ENCODE measurements at regions not wholly inside any gene's neighbourhood (a gene's known extent, or its start where the extent isn't known, plus 50 kb on each side); places are given as distances from the start of the nearest gene placed in this dataset.

DNA sequence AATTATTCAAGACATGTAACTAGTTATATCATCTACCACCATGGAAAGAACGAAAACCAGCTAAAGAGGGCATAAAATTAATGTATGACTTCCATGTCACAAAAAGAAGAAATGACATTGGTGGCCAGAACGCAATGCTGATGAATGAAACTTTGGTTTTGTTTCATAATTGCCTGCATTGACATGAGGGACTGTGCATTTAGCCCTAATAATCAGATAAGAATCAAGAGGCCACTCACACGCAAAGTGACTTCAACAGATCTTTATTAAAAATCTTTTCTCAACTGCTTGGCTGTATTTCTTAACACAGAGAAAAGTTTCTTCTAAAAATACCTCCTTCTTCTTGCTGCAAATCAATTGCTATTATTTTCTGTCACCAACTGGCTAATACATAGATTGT is 184.7 kb upstream of the RUNX1 start:
- DNase-seq: no peak

DNA sequence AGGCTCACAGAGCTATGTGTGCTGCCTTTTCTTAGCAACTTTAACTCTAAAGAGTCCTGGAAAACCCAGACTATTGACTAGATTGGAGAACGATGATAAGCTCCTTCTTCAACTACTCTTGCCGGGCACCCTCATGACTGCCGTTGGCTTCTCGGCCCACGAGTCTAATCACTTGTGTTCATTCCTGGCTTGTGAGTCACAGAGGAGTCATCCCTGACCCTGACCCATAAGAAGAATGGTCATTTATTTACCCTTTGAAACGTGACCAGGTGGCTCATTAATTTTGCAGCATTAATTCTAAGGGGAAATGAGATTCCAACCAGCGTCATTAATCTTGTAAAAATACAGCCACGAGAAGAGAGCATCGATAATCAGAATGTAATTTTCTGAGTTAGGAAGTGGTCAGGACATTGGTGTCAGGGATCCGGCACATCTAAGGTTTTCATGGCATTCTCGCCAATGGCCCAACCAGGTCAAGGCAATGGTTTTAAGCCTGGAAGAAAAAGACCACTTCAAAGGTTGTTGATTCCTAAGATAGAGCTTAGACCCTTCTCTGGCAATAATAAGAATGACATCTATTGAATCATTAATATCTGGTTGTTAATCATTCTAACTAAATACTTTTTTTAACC is 183.6 kb upstream of the RUNX1 start:
- no peak for DNase-seq

DNA sequence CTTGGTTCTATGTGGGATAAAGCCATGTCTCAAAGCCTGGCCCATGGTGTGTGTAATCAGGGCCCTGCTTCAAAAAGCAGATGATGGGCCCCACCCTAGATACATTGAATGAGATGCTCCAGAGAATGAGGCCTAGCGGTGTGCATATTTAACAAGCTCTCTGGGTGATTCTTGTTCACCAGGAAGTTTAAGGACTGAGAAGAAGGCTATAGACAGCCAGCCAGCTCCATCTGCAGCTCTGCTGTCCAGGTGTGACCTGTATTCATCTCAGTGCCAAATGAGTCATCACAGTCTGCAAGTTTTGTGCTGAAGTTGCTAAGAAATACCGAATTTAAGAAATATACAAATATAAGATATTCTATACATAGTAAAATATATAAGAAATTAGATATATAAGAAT is 182.0 kb upstream of the RUNX1 start:
- DNase-seq: no peak

DNA sequence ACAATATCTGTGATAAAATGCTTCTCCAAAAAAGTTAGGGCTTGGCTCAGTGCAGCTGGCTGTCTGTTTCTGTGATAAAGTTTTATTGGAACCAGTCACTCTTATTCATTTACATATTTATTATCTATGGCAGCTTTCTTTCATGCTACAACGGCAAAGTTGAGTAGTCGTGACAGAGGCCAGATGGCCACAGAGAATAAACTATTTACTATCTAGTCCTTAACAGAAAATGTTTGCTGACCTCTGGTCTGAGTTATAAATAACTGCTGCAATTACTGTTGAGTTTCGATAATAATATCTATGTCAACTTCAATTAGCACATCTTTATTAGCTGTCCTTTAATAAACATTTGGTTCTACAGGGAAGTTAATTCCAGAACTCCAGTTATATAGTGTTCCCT is 180.2 kb upstream of the RUNX1 start:
- DNase-seq: no peak

DNA sequence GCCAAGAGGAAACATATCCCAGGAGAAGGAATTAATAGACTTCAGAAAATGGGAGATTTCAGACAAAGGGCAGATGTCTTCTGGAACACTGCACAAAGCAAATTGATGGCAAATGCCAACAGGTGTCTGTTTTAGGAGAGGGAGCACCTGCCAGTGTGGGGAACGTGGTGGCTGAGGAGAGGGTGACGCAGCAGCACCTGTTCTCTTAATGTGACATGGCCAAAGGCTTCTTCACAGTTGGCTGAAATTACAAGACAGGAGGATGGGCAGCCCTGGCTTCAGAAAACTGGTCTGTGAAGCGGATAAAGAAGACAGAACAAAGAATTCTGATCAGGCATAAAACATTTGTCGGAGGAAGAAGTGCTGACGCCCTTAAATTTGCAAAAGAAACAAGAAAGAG is 178.7 kb upstream of the RUNX1 start:
- no peak for DNase-seq

DNA sequence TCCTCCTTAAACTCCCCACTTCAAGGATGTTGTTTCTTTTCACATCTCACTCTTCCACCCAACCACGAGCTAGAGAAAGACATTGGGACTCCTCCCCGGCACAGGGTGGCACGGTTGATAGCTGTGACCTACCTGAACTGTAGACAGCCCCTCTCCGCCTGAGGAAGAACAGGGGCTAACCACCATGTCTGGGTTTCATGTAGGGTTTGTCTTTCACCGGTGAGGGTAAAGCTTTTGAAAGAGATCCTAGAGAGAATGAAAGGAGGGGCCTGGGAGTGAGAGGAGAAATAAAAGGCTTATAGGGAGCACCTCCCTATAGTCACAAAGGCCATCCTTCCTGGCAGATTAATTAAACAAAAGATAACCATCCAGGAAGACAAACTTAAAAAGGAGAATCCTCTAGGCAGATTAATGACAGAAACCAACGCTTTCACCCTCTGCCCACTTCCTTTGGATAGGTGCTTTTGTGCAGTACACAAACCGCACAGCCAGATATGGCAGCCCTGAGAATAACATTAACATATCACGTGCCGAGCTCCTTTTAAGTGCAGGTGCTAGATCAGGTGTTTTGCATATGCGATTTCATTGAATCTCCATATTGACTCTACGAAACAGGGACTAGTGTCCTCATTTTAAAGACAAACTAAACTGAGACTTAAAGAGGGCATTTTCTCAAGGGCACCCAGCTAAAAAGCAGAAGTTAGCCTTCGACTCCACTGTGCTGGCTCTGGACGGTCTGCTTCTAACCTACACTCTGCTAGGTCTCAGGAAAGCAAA is 178.1 kb upstream of the RUNX1 start:
- DNase-seq: peak; percentile 47 to 71

DNA sequence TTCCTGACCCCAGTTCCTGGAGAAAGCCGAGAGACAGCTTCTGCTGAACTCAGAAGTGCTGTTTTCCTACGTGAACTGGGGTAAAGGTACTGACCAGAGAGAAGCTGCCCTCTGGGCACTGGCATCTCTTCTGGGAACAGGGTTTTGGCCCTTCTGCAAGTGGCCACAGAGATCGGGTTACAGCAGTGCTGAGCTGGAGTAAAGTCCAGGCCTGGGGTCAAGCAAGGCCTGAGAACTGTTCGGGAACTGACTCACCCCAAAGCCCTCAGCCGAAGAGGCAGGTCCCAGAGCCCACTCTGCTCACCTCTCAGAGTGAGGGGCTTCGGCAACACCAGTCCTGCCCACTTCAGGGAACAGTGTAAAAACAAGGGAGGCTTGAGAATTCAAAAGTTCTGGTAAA is 177.2 kb upstream of the RUNX1 start:
- DNase-seq: no peak

DNA sequence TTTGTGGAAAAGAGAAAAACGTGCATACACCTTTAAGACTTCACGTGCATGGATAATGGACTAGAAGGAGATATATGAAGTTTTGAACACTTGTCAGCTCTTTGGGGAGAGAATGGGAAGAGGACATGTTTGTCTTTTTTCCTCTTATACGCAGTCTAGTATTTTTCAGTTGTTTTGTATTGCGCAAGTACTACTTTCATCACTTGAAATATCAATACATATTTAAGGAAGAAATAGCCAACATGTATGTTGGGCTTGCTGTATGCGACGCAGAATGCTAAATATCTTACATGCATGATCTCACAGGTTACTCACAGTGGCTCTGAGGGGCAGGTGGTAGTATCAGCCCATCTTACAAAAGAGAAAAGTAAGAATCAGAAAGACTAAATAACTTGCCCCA is 176.5 kb upstream of the RUNX1 start:
- no peak for DNase-seq

DNA sequence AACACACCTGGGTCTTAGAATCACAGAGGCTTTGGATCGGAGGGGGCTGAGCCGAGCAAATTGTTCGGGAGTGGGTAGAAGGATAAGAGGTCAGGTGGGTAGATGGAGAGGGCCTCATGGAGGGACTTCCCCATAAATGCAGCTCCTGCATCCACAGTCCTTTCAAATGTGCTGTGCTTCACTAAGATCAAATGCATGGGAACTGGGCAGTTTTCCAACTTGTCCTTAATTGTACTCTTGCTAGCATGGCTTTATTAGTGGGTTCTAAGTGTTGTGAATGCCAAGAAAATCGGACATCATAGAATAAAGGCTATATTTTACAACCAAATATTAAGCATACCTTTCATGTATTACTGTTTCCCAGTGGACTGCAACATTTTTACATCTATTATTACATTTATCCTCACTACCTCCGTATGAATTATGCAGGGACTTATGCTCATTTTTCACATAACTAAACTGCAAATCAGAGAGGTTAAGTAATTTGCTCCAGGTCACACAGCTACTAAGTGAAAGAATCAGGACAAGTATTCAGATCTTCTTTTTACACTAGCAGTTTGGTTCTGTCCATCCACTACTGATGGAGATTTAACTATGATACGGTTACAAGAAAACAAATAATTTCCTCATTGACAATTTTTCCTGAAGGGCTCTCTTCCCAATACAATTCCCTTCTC is 174.5 kb upstream of the RUNX1 start:
- DNase-seq: no peak

DNA sequence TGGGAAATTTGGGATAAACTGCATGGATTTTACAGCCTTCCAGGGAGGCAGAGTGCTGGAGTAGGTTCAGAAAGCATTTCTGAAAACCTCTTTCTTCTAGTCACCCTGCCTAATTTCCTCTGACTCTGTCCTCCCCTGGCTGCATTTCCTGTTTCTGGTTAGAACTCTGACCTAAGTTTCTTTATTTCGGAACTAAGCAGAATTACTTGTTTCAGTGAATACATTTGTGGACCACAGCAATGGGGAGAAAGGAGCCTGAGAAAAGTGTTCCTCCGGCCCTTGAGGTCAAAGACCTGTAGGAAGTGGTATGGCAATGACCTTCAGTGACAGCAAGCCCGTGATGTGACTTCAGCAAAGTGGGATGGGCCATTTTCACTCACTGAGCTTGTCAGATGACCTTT is 173.4 kb upstream of the RUNX1 start:
- peak in 1 of 2 donors; percentile 37 for DNase-seq

DNA sequence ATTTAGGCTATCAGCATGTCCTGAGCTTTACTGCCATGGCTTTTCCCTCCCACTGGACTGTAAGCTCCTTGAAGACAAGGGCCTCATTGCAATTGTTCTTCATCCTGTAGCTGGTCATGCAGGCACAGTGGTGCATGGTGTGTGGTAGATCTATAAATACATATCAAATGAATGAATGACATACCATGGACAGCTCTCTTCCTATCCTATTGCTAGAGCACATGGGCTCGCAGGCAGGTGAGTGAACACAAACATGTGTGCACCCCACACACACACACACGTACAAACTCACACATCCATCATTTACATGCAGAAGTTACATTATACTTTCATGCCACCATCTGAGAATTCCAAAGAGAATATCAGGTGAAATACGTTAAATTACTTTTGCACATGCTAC is 172.9 kb upstream of the RUNX1 start:
- DNase-seq: peak in 1 of 2 donors; percentile 17

DNA sequence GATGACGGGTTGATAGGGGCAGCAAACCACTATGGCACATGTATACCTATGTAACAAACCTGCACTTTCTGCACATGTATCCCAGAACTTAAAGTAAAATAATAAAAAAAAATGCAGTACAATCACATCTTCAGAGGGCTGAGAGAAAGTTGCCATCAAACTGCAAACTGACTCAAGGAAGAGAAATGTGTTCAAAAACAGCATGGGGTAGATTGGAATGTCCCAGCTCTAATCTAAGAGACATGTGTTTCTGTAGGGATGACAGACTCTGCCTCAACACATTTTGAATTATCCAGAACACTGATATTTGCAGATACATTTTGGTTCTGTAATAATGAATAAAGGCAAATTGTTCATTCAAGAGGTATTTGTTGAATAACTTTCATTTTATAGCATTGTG is 171.2 kb upstream of the RUNX1 start:
- no peak for DNase-seq

DNA sequence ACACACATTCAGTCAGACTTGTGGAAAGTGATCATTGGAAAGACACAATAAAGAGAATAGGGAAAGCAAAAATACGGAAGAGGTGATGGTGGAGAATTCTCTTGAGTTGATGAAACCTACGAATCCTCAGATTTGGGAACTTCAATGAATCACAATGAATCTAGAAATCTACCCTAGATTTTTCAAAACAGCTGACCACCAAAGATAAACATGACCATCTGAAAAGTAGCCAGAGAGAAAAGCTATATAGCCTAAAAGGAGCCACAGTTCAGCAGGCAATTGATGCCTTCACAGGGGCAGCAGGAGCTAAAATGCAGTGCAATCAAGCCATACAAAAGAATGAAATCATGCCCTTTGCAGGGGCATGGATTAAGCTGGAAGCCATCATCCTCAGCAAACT is 170.6 kb upstream of the RUNX1 start:
- DNase-seq: no peak

DNA sequence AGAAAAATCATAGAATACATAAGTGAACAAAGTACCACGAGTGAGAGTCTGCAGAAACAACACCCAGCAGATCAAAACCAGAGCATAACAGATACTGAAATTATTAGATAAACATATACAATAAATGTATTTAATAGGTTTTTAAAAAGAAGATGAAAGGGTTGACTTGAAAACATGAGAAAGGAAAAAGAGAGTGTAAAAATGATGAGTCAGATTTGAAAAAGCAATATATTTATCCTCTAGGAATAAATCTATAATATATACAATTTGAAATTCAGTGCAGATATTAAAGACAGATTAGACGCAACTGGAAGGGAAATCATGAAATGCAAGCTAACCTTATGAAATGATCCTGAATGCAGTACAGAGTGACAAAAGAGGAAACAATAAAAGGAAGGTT is 170.2 kb upstream of the RUNX1 start:
- DNase-seq: no peak

DNA sequence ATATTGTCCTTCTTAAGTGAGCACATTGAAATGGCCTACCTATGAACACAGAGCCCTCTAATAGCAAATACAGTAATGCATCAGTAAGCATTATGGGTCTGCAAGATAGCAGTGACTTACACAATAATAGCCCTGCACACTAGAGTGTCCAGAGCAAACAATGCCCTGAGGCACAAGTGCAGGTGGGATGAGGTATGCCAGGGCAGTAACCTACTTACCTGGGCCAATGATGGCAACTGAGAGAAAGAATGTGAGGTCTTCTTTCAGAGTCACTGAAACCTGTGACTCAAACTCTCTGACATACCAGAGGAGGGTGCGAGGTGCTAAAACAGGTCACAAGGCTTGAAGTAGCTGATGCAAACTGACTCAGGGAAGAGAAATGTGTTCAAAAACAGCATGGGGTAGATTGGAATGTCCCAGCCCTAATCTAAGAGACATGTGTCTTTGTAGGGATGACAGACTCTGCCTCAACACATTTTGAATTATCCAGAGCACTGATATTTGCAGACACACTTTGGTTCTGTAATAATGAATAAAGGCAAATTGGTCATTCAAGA is 168.5 kb upstream of the RUNX1 start:
- no peak for DNase-seq

DNA sequence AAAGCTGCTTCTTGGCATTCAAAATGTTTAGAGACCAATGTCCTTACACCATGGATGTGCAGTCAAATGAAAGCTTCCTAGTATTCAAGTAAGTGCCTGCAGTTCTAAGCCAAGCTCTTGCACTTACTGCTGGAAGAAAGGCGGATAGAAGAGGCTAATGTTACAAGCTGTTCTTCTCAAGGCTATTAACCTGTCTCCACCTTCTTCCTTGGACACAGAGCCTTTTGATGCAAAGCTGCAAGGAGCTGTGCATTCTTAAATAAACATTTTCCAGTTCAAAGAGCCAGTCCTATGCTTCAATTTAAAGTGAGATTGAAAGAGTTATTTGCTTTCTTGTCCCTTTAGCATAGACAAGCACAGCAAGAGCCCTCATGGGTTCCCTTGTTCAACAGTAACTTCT is 167.9 kb upstream of the RUNX1 start:
- DNase-seq: no peak

DNA sequence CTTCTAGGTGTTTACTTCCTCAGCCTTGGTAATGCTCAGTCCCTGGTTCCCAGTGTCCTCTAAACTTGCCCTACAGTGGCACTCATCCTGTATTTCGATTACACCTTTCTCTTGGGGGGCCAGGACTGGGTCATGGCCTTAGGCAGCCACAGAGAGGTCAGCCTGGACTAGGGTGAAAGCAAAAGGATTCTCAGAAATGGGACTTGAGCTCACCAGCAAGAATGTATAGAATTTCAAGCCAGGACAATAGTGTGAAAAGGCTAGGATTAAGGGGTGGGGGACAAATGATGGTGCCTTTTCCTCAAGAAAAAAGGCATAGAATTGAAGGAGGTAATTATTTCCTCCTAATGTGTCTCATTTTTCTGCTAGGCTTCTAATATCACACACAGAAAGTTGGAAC is 166.8 kb upstream of the RUNX1 start:
- no peak for DNase-seq

DNA sequence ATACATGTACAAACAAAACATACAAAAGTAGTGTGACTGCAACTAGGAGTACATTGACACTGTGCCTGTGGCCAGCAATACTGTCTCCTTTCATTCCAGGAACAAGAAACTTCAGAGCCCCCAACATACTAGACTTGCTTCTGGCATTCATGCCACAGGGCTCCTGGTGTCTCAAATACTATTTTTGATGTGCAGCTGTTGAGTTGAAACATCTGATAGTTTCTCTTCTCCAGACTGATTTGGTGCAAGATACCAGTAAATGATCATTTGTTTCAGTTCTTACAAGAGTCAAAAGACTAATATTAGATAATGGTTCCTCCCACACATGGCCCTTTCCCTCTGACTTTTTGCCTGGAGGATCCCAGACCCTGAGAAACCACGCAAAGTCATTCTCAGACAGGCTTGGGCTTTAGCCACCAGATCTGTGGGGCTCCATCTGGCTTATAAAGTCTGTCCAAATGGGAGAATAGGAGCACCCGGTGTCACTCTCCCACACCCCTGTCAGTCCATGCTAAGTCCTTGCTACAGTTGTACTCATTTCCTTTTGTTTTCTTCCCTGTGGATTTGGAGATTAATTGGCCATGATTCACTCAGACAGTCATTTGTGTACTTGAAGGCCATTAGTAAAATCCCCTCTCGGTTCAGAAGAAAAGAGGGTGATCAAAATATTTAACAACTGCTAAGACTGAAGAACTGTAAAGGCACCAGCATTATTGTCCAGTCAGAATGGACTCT is 163.5 kb upstream of the RUNX1 start:
- no peak for DNase-seq

DNA sequence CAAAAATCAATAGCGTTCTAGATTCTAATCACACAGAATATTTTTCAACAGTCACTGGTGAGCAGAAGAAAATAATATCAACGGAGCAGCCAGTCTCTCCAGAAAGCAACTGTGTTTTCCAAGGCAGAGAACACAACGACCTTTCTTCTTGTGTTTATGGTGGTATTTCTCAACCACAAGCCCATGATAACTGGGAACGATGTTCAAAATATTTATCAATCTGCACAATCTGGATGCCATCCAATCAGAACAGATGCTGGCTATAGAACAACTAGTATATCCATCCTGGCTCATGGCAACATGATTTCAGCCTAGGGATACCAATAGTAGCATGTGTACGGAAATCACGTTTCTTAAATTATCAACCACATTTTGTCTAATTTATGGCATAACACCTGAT is 162.7 kb upstream of the RUNX1 start:
- DNase-seq: no peak

DNA sequence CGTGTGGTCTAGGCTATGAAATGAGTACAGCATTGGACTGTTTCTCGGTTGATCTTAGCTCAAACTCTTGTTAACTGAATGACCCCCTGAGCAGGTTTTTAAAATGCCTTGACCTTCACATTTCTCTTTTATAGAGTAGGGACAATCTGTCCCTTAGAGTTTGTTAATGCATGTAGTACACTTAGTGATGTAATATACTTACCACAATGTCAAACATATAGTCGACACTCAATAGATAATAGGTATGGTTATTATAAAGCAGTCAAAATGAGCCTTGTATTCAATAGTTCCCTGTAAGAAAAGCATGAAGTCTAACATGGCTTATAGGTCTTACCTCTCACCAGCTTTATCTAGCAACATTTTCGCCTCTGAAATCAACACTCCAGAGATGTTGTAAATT is 161.0 kb upstream of the RUNX1 start:
- DNase-seq: no peak

DNA sequence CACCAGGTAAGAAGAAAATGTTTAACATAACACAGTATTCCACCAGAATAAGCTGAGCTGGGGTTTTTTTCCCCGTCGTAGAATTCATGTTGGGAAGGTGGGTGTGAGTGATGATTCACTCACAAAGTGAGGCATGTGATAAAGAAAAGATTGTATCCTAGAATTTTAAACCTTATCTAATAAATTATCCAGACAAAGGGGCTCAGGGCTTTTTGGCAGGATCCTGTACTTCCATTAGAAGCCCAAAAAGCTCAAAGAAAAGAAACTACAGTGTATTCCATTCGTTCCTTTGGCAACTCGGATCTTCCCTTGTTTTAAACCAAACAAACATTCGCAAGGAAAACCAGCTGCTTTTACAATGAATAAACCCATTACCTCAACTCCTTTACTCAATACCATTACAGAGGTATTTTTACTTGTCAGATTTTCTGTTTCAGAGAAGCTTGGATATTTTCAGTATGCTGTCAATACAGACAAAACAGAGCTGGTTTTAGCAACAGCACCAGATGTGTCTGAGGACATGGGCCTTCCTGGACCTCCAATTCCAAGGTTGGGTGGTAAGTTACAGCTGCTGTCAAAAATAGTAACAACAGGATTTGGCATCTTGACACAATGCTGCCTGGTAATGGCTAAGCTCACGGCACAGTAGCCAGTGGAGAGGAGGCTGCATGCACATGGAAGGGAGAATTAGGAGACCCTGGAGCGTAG is 159.9 kb upstream of the RUNX1 start:
- DNase-seq: no peak

DNA sequence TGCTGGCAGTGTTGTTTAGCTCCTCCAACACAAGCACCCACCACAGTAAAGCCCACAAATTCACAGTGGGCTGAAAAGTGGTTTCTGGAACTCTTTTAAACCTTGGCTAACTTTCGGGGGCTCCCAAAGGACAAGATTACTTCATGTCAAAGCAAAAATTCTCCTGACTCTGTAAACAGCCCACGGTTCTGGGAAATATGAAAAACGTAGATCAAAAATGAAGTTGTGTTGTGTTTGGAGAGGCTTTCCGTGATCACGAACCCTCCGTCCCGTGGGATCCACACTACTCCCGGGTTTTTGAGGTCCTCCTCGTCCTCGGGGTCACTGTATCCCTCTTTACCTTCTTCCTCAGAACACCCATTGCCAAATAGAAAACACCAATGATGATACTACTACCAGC is 159.0 kb upstream of the RUNX1 start:
- DNase-seq: no peak

DNA sequence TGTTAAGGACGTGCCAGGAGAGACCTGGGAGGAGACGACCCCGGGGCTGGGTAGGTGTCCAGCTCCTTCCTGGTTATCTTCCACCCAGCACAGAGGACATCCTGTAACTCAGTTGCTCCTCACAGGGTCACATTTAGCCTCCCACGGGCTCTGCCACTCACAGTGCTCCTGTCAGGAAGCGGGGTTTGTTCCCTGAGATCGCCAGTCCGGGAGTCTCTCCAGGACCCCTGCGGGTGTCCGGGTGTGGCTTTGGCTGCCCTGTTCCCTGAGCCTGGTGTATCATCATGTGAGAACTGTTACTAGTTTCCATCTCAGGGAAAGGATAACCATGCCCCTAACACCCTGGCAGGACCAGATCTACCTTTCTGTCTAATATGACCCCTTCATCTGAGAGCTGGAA is 158.2 kb upstream of the RUNX1 start:
- no peak for DNase-seq
